ENCODE measurements at regions not wholly inside any gene's neighbourhood (a gene's known extent, or its start where the extent isn't known, plus 50 kb on each side); places are given as distances from the start of the nearest gene placed in this dataset.
A peak's percentile ranks its signal among the peaks of the same experiment; 100 is the strongest.

DNA sequence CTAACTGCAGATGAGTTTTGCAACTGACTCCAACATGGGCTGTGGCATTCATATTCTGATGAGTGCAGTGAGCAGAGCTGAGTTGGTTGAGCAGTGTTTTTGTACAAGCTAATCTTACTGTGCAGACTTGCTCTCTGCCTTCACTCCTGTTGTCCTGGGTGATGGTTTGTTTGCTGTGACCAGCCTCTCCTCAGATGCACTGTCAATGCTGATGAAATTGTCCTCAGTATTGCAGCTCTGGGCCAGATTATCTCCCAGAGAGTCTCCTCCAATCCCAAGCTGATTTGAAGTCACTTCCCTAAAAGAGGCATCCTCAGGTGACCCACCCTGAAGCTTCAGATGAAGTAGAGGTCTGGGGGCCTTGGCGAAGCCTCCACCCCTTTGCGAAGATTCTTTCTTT, 581.8 kb downstream of the ACTL7B start:
- Histone ChIP-seq H4K20me1 (ENCODE audit: insufficient read depth) (no peaks in the 10 kb centered on the region), H3K4me1 (ENCODE audit: low read depth, poor library complexity, severe bottlenecking) (peaks cover 57% of the 10 kb centered on the region), H3K27me3 (ENCODE audit: insufficient read depth, low read depth) (no peaks in the 10 kb centered on the region), H3K36me3 (ENCODE audit: insufficient read depth) (no peaks in the 10 kb centered on the region), H3K27ac (no peak overlapping the region), H3K4me2 (no peak overlapping the region), H2AFZ (ENCODE audit: low read depth) (no peak overlapping the region), H3K79me2 (ENCODE audit: insufficient read depth, low read depth) (no peaks in the 10 kb centered on the region), H3K4me3 (IDR thresholded peaks at IDR 0.05; ENCODE audit: insufficient read depth, low read depth, low read length) (no peak overlapping the region), H3K9ac (no peak overlapping the region)
- TF ChIP-seq, protein P1, sequence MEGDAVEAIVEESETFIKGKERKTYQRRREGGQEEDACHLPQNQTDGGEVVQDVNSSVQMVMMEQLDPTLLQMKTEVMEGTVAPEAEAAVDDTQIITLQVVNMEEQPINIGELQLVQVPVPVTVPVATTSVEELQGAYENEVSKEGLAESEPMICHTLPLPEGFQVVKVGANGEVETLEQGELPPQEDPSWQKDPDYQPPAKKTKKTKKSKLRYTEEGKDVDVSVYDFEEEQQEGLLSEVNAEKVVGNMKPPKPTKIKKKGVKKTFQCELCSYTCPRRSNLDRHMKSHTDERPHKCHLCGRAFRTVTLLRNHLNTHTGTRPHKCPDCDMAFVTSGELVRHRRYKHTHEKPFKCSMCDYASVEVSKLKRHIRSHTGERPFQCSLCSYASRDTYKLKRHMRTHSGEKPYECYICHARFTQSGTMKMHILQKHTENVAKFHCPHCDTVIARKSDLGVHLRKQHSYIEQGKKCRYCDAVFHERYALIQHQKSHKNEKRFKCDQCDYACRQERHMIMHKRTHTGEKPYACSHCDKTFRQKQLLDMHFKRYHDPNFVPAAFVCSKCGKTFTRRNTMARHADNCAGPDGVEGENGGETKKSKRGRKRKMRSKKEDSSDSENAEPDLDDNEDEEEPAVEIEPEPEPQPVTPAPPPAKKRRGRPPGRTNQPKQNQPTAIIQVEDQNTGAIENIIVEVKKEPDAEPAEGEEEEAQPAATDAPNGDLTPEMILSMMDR (conservative IDR thresholded peaks at IDR 0.05; ENCODE audit: low read depth, low read length): no peak

DNA sequence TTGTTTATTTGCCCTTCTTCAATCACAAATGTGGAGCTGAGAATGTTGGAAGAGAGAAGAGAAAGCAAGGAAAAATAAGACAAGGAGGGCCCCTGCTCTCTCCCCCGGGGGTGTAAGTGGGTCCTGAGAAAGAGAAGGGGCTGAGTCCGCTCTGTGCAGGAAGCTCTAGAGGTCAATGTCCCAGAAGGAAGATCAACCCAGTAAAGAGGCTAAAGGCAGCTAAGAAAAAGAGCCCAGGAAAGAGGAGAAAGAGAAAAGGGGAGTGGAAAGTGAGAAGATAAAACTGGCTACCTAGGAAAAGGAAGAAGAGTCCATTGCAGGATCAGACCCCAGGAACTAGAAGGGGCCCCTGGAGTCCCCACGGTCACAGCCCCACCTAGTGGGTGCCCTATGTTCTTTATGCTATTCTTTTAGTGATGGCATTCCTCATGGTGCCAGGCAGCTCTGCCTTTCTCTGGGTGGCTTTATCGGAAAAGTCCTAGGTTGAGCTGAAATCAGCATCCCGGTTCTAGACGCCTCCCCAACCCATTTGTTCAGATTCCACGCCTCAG, 583.4 kb downstream of the ACTL7B start:
- no peak overlapping the region for H3K4me3 ChIP-seq (IDR thresholded peaks at IDR 0.05; ENCODE audit: insufficient read depth, low read depth, low read length)
- H3K4me1 ChIP-seq (ENCODE audit: low read depth, poor library complexity, severe bottlenecking): peaks cover 61% of the 10 kb centered on the region
- H4K20me1 ChIP-seq (ENCODE audit: insufficient read depth): no peaks in the 10 kb centered on the region
- H2AFZ ChIP-seq (ENCODE audit: low read depth): peak overlapping the region; percentile 65
- H3K27me3 ChIP-seq (ENCODE audit: insufficient read depth, low read depth): no peaks in the 10 kb centered on the region
- peak overlapping the region; percentile 76 for H3K4me2 ChIP-seq
- peak overlapping the region; percentile 65 for H3K9ac ChIP-seq
- no peaks in the 10 kb centered on the region for H3K36me3 ChIP-seq (ENCODE audit: insufficient read depth)
- TF ChIP-seq, protein P1 (conservative IDR thresholded peaks at IDR 0.05; ENCODE audit: low read depth, low read length): peak; percentile 78
- H3K27ac ChIP-seq: peak overlapping the region; percentile 80
- H3K79me2 ChIP-seq (ENCODE audit: insufficient read depth, low read depth): no peaks in the 10 kb centered on the region

DNA sequence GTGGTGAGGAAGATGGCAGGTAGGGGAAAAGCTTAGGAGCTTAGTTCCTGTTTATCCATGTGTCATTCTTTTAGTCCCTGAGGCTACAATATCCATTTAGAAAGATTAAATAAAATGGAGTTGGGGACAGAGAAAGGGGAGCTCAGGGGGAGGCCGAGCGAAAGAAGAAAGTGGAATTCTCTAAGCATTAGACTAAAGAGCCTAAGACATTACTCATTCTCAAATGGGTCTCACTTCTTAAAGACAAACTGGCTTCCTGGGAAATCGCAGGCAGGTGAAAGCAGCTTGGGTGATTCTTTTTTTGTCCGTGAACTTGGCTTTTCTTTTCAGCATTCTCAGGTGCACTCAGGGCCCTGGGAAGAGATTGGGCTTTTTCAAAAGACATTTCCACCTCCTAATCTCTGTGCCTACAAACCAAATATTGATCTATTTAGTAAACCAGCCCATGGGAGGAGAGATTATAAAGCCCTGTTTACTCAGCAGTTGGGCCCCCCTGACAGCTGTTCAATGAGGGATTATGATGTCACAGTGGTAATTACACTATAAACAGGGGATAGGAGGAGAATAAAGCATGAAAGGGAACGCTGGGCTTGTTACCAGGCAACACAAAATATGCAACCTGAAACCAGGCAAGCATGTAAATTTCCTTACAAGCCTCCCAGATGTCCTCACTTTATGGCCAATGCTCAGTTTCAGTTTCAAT, 584.0 kb downstream of the ACTL7B start:
- peak overlapping the region; percentile 76 for H3K4me2 ChIP-seq
- no peaks in the 10 kb centered on the region for H3K27me3 ChIP-seq (ENCODE audit: insufficient read depth, low read depth)
- H3K9ac ChIP-seq: peak overlapping the region; percentile 65
- no peak overlapping the region for H3K4me3 ChIP-seq (IDR thresholded peaks at IDR 0.05; ENCODE audit: insufficient read depth, low read depth, low read length)
- no peaks in the 10 kb centered on the region for H3K36me3 ChIP-seq (ENCODE audit: insufficient read depth)
- peak overlapping the region; percentile 80 for H3K27ac ChIP-seq
- peak overlapping the region; percentile 65 for H2AFZ ChIP-seq (ENCODE audit: low read depth)
- no peaks in the 10 kb centered on the region for H4K20me1 ChIP-seq (ENCODE audit: insufficient read depth)
- TF ChIP-seq, protein P1 (conservative IDR thresholded peaks at IDR 0.05; ENCODE audit: low read depth, low read length): no peak
- peaks cover 61% of the 10 kb centered on the region for H3K4me1 ChIP-seq (ENCODE audit: low read depth, poor library complexity, severe bottlenecking)
- H3K79me2 ChIP-seq (ENCODE audit: insufficient read depth, low read depth): no peaks in the 10 kb centered on the region

DNA sequence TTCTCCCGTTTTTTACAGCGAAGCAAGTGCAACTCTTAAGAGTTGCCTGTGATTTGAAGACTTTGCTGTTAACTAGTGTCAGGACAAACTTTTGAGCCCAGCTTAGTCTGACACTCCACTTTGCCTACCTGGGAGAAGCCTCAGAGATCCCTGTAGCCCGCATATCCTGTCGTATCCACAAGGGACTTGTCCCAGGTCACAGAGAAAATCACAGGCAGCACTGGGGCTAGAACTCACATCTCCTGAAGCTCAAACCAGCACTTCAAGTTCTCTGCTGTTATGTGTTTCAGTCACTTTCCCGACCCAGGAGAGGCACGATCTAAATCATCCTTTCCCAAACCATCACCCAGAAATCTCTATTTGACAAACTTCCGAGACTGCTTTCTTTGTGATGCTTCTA, 584.5 kb downstream of the ACTL7B start:
- Histone ChIP-seq H3K4me3 (IDR thresholded peaks at IDR 0.05; ENCODE audit: insufficient read depth, low read depth, low read length) (no peak overlapping the region), H2AFZ (ENCODE audit: low read depth) (no peak overlapping the region), H3K27ac (peak overlapping the region; percentile 80), H3K4me2 (peak overlapping the region; percentile 76), H3K79me2 (ENCODE audit: insufficient read depth, low read depth) (no peaks in the 10 kb centered on the region), H3K9ac (peak overlapping the region; percentile 65; the same call in 1 of the 2 replicates), H3K36me3 (ENCODE audit: insufficient read depth) (no peaks in the 10 kb centered on the region), H3K4me1 (ENCODE audit: low read depth, poor library complexity, severe bottlenecking) (peaks cover 61% of the 10 kb centered on the region), H4K20me1 (ENCODE audit: insufficient read depth) (no peaks in the 10 kb centered on the region), H3K27me3 (ENCODE audit: insufficient read depth, low read depth) (no peaks in the 10 kb centered on the region)
- TF ChIP-seq, protein P1 (conservative IDR thresholded peaks at IDR 0.05; ENCODE audit: low read depth, low read length): no peak

Data from KMS-11 (cell line).